Cerebellar nuclear complex (tissue), 1 donor: ENCODE measurements at regions not wholly inside any gene's neighbourhood (a gene's known extent, or its start where the extent isn't known, plus 50 kb on each side); places are given as distances from the start of the nearest gene placed in this dataset.
"Not testable (repeated sequence)": the region's sequence is repeated elsewhere in the genome, so short reads cannot be mapped to it uniquely, and the experiment has no call there.

Experiments
- DNase-seq, 2 experiments: peaks; one replicate each; lab custom pipeline; 2025; lab: John Stamatoyannopoulos, UW

- no peak for DNase-seq
Measured at GRCh38 chr19:28563964-28564921, 648.7 kb downstream of the UQCRFS1 start.

- DNase-seq: no peak
Measured at GRCh38 chr19:28560786-28561185, 652.2 kb downstream of the UQCRFS1 start.

DNA sequence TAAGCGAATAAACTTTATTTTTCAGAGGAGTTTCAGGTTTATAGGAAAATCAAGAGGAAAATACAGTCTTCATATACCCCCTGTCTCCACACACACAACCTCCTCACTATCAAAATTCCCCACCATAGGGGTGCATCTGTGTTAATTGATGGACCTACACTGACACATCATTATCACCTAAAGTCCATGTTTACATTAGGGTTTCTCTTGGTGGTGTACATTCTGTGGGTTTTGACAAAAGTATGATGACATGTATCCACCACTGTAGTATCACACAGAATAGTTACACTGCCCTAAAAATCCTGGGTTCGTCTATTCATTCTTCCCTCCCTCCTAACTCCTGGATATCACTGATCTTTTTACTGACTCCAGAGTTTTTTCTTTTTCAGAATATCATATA is 654.2 kb downstream of the UQCRFS1 start:
- DNase-seq: no peak

DNA sequence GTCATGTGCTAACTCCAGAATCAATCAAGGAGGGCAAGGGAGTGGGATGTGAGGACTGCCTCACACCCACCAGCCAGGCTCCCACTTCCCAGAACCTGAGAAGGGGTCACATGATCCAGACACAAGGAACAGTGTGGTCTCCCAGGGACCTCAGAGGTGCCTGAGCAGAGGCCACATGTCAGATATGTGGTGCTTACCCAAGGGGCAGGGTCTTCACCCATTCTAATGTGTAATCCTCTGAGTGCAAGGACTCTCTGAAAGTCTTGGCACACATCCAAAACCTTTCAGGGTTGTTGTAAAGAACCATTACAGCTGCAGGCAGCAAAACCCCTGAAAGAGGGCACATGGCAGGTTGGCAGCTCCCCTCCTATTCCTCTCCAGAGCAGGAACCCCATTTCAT is 656.6 kb downstream of the UQCRFS1 start:
- no peak for DNase-seq

DNA sequence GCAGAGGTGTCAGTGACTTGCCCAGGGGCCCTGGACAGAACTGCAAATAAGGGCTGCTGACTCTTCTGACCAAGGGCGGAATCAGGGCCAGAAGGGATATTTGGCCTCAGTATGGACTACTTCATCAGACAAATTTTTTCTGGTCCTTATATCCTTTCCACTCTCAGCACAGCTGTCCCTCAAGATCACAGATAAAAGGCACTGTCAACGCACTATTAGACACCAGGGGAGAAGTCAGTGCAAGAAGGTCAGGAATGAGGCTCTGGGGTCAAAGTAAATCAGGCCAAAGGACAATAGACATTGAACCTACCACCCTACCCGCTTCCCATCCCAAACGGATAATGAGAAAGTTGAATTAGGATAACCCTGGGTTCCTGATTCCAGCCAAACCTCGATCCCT is 657.6 kb downstream of the UQCRFS1 start:
- no peak for DNase-seq

- no peak for DNase-seq
Measured at GRCh38 chr19:28554321-28555091, 658.4 kb downstream of the UQCRFS1 start.

GRCh38 chr19:28553764-28554163 is 659.2 kb downstream of the UQCRFS1 start:
- DNase-seq: no peak

GRCh38 chr19:28553005-28553404 is 659.9 kb downstream of the UQCRFS1 start:
- DNase-seq: no peak

- DNase-seq: no peak
Measured at GRCh38 chr19:28549680-28550277, 663.2 kb downstream of the UQCRFS1 start.

DNA sequence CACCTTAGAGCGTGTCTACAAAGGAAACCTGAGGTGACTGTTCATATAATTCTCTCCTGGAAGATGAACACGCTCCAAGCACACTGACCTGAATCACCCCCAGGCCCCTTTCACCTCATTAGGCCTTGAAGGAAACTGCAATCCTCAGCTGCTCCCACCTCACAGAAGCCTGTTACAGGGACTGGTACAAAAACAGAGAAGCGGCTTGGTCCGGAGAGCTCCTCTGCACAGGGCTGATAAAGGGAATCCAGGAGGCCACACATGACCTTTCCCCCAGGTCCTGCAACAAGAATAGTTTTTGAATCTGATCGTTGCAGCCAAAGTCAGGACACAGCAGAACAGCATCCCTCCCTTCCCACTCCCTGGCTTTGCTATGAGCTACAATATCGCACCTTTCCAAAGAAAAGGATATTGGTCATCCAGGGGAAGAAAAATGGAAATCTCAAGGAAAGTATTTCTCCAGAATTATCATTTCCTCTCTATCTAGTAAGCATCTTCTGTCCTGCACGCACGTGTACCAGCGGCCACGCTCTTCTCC is 666.7 kb downstream of the UQCRFS1 start:
- DNase-seq: no peak

GRCh38 chr19:28545397-28545796 is 667.6 kb downstream of the UQCRFS1 start:
- DNase-seq: not testable (repeated sequence)

DNA sequence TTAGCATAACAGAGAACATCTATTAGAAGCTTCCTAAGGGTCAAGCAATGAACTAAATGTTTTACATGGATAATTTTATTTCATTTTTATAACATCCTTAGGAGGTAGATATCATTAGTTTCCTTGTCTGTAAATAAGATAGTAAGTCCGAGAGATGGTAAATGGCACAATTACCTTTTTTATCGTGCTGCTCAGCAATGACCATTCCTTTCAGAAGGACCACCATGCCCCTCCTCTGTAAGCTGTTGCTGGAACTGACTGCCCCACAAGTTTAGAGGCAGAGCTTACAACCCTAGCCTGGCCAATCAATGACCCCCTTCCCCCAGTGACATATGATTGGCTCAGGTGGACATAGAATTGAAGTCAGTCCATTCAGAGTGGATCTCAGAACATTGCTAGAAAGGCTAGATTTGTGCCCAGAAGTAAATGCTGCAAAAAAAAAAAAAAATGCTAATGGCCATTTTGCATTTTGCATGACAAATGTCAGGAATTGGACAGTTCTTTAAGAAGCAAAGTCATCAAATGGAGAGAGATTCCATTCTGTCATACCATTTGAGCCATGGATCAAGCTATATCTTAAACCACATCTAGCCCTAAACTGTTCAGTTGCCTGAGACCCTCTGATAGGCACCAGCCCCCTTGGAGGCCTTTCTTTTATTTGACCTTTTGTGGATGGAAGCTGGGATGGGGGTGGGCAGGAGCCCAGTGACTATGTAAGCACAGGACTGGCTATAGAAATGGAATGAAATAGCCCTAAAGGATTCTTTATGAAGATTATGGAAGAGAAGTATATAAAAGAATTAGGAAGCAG is 668.3 kb downstream of the UQCRFS1 start:
- DNase-seq: no peak

GRCh38 chr19:28543244-28543776 is 669.6 kb downstream of the UQCRFS1 start:
- no peak for DNase-seq

DNA sequence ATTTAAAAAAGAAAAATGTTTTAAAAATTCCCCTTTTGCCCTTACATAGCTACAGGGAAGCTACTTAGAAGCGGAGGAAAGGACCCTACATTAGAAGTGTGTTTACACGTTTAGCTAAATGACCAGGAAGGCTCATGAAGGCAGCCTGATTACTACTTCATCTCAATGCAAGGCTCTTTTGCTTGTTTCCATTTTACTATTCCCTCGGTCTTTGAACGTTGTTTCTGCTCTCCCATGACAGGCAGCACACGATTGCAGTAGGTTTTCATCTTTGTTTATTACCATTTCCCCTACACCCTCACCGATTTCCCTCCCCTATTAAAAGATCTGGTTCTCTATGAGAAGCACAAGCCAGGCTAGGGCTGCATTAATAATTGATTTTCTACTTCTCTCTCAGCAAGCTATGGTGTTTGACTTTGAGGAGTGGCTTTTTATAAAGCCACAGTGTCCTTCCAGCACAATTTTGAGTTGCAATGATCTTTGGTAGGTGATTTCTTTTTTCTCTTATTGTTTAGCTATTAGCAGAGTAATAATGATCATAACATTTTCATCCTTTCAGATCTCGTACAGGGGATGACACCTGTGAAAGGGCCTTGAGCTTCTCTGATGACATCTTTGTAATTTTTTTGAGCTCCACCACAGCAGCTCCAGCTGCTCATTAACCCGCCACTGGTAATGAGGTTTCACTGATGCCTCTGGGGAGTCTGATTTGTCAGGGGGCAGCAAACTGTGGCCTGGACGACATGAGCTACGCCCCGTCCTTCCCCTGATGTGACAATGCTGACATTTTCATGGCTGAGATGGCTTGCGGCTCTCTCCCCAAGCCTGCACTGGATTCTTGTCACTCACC is 670.3 kb downstream of the UQCRFS1 start:
- DNase-seq: no peak

- no peak for DNase-seq
Measured at GRCh38 chr19:28541602-28542393, 671.2 kb downstream of the UQCRFS1 start.

DNA sequence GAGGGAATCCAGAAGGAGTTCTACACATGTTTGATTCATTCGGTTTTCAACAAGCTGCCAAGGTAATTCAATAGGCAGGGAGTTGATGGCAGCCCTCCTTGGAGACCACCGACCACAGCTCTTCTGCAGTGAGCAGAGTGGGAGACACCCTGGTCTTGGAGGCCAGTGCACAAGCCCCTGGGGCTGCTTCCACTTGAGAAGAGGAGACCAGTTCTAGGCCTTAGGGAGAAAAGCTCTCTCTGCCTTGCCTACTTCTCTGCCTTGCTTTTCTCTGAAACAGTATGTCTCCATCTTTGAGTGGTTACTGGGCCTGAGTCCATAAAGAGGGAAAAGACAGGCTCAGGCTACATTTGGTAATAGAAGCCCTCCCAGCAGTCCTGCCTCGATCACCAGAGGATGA is 671.9 kb downstream of the UQCRFS1 start:
- DNase-seq: no peak

GRCh38 chr19:28540385-28540784 is 672.6 kb downstream of the UQCRFS1 start:
- not testable (repeated sequence) for DNase-seq

GRCh38 chr19:28539759-28540158 is 673.2 kb downstream of the UQCRFS1 start:
- DNase-seq: no peak

DNA sequence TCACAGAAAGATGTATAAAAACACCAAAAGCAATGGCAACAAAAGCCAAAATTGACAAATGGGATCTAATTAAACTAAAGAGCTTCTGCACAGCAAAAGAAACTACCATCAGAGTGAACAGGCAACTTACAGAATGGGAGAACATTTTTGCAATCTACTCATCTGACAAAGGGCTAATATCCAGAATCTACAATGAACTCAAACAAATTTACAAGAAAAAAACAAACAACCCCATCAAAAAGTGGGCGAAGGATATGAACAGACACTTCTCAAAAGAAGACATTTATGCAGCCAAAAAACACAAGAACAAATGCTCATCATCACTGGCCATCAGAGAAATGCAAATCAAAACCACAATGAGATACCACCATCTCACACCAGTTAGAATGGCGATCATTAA is 674.4 kb downstream of the UQCRFS1 start:
- not testable (repeated sequence) for DNase-seq
